D721Med (cell line): ENCODE measurements at regions not wholly inside any gene's neighbourhood (a gene's known extent, or its start where the extent isn't known, plus 50 kb on each side); places are given as distances from the start of the nearest gene placed in this dataset.

Experiments used
- DNase-seq: peaks from one replicate; pipeline ENCODE4 v3.0.0; 2011; ENCODE audit warnings: low spot score; ENCODE audit not compliant: insufficient read length
- FAIRE-seq: peaks from 2 replicates; lab custom pipeline; 2011; peaks lifted over from hg19 to GRCh38; lab: Jason Lieb, UNC
- TF ChIP-seq, protein P1 (sequence below): IDR thresholded peaks from 2 replicates; pipeline ENCODE4 v1.5.1; 2012; ENCODE audit warnings: mild to moderate bottlenecking, control low read depth; ENCODE audit not compliant: insufficient read depth; ENCODE audit errors: missing control alignments

DNA sequence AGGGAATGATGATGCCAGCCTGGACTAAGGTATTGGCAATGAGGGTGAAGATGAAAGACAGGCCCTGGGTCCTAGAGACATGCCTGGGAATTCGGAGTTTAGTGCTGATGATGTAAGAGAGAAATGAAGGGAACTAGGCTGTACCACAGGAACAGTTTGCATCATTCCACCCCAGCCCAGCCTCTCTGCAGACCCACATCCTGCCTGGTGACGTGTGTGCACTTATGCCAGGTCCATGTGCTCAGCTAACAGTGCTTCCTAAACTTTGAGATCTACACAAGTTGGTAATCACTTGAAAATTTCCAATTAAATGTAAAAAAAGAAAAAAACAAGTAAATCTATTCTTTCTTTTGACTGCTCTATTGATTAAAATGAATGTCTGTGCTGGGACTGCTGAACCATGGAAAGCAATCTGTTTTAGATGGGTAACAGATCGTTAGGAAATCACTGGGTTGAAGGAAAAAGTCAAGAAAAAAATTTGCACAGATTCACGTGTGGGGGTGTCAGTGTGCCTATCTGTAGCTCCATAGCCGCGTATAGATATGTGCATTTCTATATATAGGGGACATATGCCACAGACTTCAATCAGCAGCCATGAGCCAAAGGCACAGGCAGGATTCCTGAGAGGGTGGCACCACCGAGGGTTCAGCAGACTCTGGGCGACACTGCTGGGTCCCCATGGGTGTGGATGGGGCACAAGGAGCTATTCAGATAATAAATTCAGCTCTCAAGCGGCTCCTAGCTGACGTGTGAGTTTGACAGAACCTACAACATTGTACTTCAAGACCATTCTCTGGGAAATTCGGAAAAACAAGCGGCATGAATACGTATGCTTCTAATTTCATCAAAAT lies 131.1 kb upstream of the OPCML start:
- TF ChIP-seq, protein P1, sequence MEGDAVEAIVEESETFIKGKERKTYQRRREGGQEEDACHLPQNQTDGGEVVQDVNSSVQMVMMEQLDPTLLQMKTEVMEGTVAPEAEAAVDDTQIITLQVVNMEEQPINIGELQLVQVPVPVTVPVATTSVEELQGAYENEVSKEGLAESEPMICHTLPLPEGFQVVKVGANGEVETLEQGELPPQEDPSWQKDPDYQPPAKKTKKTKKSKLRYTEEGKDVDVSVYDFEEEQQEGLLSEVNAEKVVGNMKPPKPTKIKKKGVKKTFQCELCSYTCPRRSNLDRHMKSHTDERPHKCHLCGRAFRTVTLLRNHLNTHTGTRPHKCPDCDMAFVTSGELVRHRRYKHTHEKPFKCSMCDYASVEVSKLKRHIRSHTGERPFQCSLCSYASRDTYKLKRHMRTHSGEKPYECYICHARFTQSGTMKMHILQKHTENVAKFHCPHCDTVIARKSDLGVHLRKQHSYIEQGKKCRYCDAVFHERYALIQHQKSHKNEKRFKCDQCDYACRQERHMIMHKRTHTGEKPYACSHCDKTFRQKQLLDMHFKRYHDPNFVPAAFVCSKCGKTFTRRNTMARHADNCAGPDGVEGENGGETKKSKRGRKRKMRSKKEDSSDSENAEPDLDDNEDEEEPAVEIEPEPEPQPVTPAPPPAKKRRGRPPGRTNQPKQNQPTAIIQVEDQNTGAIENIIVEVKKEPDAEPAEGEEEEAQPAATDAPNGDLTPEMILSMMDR: no peak
- FAIRE-seq (no peak), DNase-seq (no peak)

DNA sequence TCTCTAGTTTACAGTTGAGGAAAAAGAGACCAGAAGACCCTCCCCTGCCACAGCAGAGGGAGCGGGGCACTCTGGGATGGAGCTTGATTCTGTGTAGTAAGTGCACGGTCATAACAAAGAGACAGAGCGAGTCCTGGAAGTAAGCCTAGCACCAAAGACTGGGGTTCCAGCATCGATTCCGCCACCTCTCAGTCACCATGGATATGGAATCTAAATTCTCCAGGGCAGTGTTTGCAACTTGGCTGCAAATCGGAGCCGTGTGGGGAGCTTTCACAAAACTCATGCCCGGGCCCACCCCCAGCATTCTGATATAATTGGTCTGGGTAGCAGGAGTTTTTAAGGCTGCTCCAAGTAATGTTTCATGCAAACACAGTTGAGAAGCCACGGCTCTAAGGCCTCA lies 129.5 kb upstream of the OPCML start:
- TF ChIP-seq, protein P1: no peak
- FAIRE-seq (no peak), DNase-seq (no peak)

DNA sequence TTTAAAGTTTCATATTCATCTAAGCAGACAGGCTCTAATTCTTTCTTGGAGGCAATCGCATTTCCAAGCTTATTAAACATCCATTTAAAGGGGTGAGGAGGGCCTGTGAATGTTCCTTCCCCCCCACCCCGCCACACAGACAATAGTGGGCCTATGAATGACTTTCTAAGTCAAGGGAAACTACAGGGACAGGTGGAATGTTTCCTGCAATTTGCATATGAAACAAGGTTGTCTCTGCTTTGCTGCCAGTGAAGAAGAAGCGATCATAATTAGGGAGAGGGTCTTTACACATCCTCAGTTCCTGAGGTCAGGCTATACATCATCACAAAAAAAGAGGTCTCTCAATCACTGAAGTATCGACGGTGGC lies 127.9 kb upstream of the OPCML start:
- DNase-seq (no peak), FAIRE-seq (no peak)
- TF ChIP-seq, protein P1: no peak

DNA sequence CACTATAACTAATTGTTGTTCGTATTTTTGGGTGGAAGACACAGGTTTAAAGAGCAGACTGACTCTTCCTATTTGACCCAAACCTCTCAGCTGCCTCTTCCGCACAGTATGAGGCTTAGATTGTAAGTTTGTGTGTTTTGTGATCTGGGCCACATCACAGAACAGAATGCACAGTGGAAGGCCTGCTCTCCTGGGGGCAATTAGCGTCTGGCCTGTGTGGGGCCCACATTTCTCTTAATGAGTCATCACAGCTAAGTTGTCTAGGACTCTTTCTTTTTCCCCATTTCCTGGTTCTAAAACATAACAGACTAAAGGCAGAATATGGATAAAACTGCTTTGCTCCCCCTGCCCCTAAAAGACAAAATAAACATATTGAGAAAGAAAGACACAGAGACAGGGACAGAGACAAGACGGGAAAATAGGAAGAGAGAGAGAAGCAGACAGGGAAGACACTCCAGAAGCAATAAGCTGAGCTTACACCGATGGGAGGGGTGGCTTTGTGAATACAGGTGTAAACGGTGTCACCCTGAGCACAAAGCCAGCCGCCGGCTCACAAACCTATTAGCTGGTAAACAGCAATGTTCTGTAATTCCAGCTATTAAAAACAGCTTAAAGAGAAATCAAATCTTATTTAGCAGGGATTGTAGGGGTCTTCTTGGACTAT lies 127.4 kb upstream of the OPCML start:
- no peak for DNase-seq
- FAIRE-seq: no peak
- TF ChIP-seq, protein P1: no peak

DNA sequence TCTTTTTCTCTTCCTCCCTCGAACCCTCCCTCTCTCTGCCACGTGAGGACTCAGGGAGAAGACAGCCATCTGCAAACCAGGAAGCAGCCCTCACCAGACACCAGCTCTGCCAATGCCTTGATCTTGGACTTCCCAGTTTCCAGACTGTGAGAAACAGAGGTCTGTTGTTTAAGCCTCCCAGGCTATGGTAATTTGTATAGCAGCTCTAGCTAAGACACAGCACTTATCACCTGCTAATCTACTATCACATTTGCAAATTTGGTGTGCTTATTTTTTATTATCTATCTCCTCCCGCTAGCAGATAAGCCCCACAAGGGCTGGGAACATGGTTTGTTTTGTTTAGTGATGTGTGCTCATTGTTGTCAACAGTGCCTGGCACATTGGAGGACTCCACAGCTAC lies 124.8 kb upstream of the OPCML start:
- FAIRE-seq (no peak), DNase-seq (no peak)
- TF ChIP-seq, protein P1: no peak

DNA sequence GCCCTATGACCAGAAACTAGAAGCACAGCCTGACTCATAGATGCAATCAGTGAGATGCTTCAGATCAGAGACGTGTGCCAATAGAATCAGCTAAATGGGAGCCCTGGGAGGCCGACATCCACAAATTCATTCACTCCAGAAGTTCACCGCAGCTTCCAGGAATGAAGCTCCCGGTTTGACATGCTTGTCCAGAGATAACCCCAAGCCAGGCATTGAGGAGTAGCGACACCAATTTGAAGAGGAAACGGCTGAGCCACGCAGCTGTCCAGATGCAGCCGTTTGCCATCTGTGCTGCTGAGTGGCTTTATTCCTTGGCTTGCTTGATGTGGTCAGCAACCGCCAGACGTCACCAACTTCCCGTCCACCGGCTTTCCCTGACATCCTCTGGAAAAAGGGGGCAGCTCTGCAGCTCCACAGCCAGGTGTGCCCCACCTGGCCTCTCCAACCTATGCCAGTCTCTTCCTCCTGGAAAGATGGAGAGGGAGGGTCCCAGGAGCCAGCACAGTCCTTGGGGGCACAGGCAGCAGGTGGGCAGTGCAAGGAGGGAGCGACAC lies 123.9 kb upstream of the OPCML start:
- FAIRE-seq (no peak), DNase-seq (no peak)

More for the DNA sequence above, 123.9 kb upstream of the OPCML start:
- TF ChIP-seq, protein P1: no peak
